ENCODE measurements at regions not wholly inside any gene's neighbourhood (a gene's known extent, or its start where the extent isn't known, plus 50 kb on each side); places are given as distances from the start of the nearest gene placed in this dataset.

GRCh38 chr11:134571301-134571700, 159.3 kb upstream of the B3GAT1 start (continued):
- TF ChIP-seq ARNTL (CRISPR knock-in tag; IDR thresholded peaks at IDR 0.05; ENCODE audit: borderline replicate concordance, low read depth) (no peak), TSHZ2 (CRISPR knock-in tag; IDR thresholded peaks at IDR 0.05) (no peak), ZFP30 (CRISPR knock-in tag; IDR thresholded peaks at IDR 0.05) (no peak)

- TF ChIP-seq GLIS3 (CRISPR knock-in tag; IDR thresholded peaks at IDR 0.05) (no peak), TOX (CRISPR knock-in tag; IDR thresholded peaks at IDR 0.05; ENCODE audit: borderline replicate concordance) (no peak), CREB5 (CRISPR knock-in tag; IDR thresholded peaks at IDR 0.05; ENCODE audit: low read depth) (no peak), ZNF70 (CRISPR knock-in tag; IDR thresholded peaks at IDR 0.05) (no peak), SNAI2 (CRISPR knock-in tag; IDR thresholded peaks at IDR 0.05) (no peak), CSRNP3 (CRISPR knock-in tag; IDR thresholded peaks at IDR 0.05) (no peak), RARB (CRISPR knock-in tag; IDR thresholded peaks at IDR 0.05) (no peak), TCF4 (CRISPR knock-in tag; IDR thresholded peaks at IDR 0.05; ENCODE audit: borderline replicate concordance) (no peak), OSR1 (CRISPR knock-in tag; IDR thresholded peaks at IDR 0.05) (no peak), ARNTL (CRISPR knock-in tag; IDR thresholded peaks at IDR 0.05; ENCODE audit: borderline replicate concordance, low read depth) (no peak), ZNF565 (CRISPR knock-in tag; conservative IDR thresholded peaks at IDR 0.05; ENCODE audit: low read depth) (no peak), PATZ1 (CRISPR knock-in tag; IDR thresholded peaks at IDR 0.05; ENCODE audit: borderline replicate concordance) (no peak), ZC3H10 (CRISPR knock-in tag; IDR thresholded peaks at IDR 0.05) (no peak)
- no peak for ATAC-seq
Observed at GRCh38 chr11:134569195-134569594, 157.2 kb upstream of the B3GAT1 start.

- no peak for TF ChIP-seq ESRRG (CRISPR knock-in tag; IDR thresholded peaks at IDR 0.05)
- no peak for TF ChIP-seq ZFP30 (CRISPR knock-in tag; IDR thresholded peaks at IDR 0.05)
- no peak for TF ChIP-seq TCF4 (CRISPR knock-in tag; IDR thresholded peaks at IDR 0.05; ENCODE audit: borderline replicate concordance)
- TF ChIP-seq OSR1 (CRISPR knock-in tag; IDR thresholded peaks at IDR 0.05) = no peak
- TF ChIP-seq ZC3H10 (CRISPR knock-in tag; IDR thresholded peaks at IDR 0.05) = no peak
- TF ChIP-seq ZNF565 (CRISPR knock-in tag; conservative IDR thresholded peaks at IDR 0.05; ENCODE audit: low read depth) = no peak
- TF ChIP-seq TOX (CRISPR knock-in tag; IDR thresholded peaks at IDR 0.05; ENCODE audit: borderline replicate concordance) = no peak
- no peak for TF ChIP-seq PPARA (CRISPR knock-in tag; IDR thresholded peaks at IDR 0.05; ENCODE audit: borderline replicate concordance)
- TF ChIP-seq ISL1 (CRISPR knock-in tag; IDR thresholded peaks at IDR 0.05) = no peak
- TF ChIP-seq CREB5 (CRISPR knock-in tag; IDR thresholded peaks at IDR 0.05; ENCODE audit: low read depth) = no peak
- no peak for TF ChIP-seq POU6F1 (CRISPR knock-in tag; IDR thresholded peaks at IDR 0.05; ENCODE audit: borderline replicate concordance, low read depth)
- no peak for TF ChIP-seq ZFP3 (CRISPR knock-in tag; IDR thresholded peaks at IDR 0.05)
- no peak for TF ChIP-seq RARB (CRISPR knock-in tag; IDR thresholded peaks at IDR 0.05)
- no peak for TF ChIP-seq GLIS3 (CRISPR knock-in tag; IDR thresholded peaks at IDR 0.05)
Observed at GRCh38 chr11:134566311-134566710, 154.3 kb upstream of the B3GAT1 start.

More at GRCh38 chr11:134566311-134566710, 154.3 kb upstream of the B3GAT1 start:
- no peak for ATAC-seq
